AG04450 (cell line): ENCODE measurements at regions not wholly inside any gene's neighbourhood (a gene's known extent, or its start where the extent isn't known, plus 50 kb on each side); places are given as distances from the start of the nearest gene placed in this dataset.

Source experiments
- CTCF ChIA-PET: fragments of 300-600, 350-600 bp; formaldehyde crosslinking; extraction: SDS; loops from one replicate; lab custom pipeline; 2022; ENCODE audit warnings: antibody characterized with exemption, inconsistent platforms; lab: Charles Lee
- POLR2A ChIA-PET: fragments of 350-600 bp; formaldehyde crosslinking; extraction: SDS; loops from one replicate; lab custom pipeline; 2021; ENCODE audit warnings: antibody characterized with exemption, inconsistent platforms; lab: Yijun Ruan, JAX
- DNase-seq: peaks from one replicate; pipeline ENCODE4 v3.0.0-alpha.2; 2011; ENCODE audit warnings: low read depth, low spot score
- H3K27ac ChIP-seq: one replicate; pipeline ENCODE4 v1.5.1; 2012; ENCODE audit warnings: low read depth, low read length, control low read depth
- H3K27me3 ChIP-seq: one replicate; pipeline ENCODE4 v1.6.0; 2012; ENCODE audit warnings: low read length; ENCODE audit not compliant: control insufficient read depth, insufficient read depth
- H3K4me3 ChIP-seq: 2 replicates; pipeline ENCODE4 v1.5.1; 2011; ENCODE audit warnings: mild to moderate bottlenecking, low read depth, low read length, control low read depth
- H3K9me3 ChIP-seq: 2 replicates; pipeline ENCODE4 v1.5.1; 2012; ENCODE audit warnings: low read length; ENCODE audit not compliant: control insufficient read depth, insufficient read depth
- CTCF ChIP-seq: IDR thresholded peaks from 2 replicates; pipeline ENCODE4 v1.5.1; 2011; ENCODE audit warnings: low read depth, low read length, control low read depth, inconsistent platforms

- TF ChIP-seq CTCF, result no peak
- H3K9me3 ChIP-seq, result peaks cover 39% of the 10 kb centered on the region
- no peaks in the 10 kb centered on the region for H3K27me3 ChIP-seq
- ChIA-PET POLR2A (no interaction called here), CTCF (no interaction called here)
- DNase-seq, result no peak
- H3K4me3 ChIP-seq, result no peak overlapping the region
- H3K27ac ChIP-seq, result no peak overlapping the region
Observed at GRCh38 chr6:167590193-167590592, 236.5 kb upstream of the AFDN start.
